Tibial nerve (tissue), 4 donors: ENCODE measurements at regions not wholly inside any gene's neighbourhood (a gene's known extent, or its start where the extent isn't known, plus 50 kb on each side); places are given as distances from the start of the nearest gene placed in this dataset.

Experiments
- EP300 ChIP-seq, 2 donors: sonication (generic); formaldehyde crosslinking; IDR thresholded peaks; one replicate each; pipeline ENCODE4 v1.6.1; 2017; ENCODE audit warnings: antibody characterized with exemption in 2 of 2, mild to moderate bottlenecking in 1 of 2
- TF ChIP-seq, protein P1 (sequence below), 5 experiments: fragments of 200-600 bp in 3 of 5; fragments of 450-650 bp in 2 of 5; sonication (generic) in 3 of 5; IDR thresholded peaks; one replicate each; pipeline ENCODE4 v1.5.1; 2016 to 2019; ENCODE audit warnings: antibody characterized with exemption in 5 of 5, mild to moderate bottlenecking in 3 of 5, moderate library complexity in 2 of 5

DNA sequence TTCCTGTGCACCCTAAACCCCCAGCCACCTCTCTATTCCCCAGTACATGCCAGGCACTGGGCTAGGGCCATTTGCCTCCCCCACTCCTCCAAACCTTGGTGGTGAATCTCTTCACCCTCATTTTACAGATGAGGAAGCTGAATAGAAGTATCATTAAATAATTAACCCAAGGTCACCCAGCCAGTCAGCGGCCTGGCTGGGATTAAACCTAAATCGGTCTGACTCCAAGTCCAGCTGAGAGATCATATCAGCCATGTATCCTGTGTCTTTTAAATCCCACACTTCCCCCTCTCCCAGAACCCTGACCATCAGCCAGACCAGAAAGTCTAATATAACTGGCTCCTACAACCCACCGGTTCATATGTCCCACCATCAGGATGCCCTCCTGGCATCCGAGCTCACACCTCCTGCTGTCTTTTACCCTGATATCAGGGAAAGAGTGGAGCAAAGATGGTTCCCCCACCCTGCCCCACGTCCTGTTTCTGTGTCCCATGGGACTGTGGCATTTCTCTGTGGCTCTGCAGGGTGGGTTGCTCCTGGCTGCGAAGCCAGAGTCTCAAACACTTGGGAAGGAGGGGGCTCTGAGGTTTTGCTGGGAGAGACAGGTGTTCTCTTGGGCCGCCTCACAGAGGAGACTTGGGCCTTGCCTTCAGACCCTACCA is 145.3 kb downstream of the VEGFA start:
- TF ChIP-seq, protein P1, sequence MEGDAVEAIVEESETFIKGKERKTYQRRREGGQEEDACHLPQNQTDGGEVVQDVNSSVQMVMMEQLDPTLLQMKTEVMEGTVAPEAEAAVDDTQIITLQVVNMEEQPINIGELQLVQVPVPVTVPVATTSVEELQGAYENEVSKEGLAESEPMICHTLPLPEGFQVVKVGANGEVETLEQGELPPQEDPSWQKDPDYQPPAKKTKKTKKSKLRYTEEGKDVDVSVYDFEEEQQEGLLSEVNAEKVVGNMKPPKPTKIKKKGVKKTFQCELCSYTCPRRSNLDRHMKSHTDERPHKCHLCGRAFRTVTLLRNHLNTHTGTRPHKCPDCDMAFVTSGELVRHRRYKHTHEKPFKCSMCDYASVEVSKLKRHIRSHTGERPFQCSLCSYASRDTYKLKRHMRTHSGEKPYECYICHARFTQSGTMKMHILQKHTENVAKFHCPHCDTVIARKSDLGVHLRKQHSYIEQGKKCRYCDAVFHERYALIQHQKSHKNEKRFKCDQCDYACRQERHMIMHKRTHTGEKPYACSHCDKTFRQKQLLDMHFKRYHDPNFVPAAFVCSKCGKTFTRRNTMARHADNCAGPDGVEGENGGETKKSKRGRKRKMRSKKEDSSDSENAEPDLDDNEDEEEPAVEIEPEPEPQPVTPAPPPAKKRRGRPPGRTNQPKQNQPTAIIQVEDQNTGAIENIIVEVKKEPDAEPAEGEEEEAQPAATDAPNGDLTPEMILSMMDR (IDR thresholded peaks at IDR 0.05), result no peak
- no peak for TF ChIP-seq EP300 (IDR thresholded peaks at IDR 0.05)
